ENCODE measurements at regions not wholly inside any gene's neighbourhood (a gene's known extent, or its start where the extent isn't known, plus 50 kb on each side); places are given as distances from the start of the nearest gene placed in this dataset.
A peak's percentile ranks its signal among the peaks of the same experiment; 100 is the strongest.
"Not testable (repeated sequence)": the region's sequence is repeated elsewhere in the genome, so short reads cannot be mapped to it uniquely, and the experiment has no call there.

- peak; percentile 30 for DNase-seq
Measured at GRCh38 chr15:45812200-45812599, 177.4 kb downstream of the SQOR start.

- DNase-seq: not testable (repeated sequence)
Measured at GRCh38 chr15:45817578-45817977, 182.7 kb downstream of the SQOR start.

- peak; percentile 40 for DNase-seq
Measured at GRCh38 chr15:45821390-45821789, 186.6 kb downstream of the SQOR start.

- DNase-seq: not testable (repeated sequence)
Measured at GRCh38 chr15:45822968-45823367, 188.1 kb downstream of the SQOR start.

- DNase-seq: no peak
Measured at GRCh38 chr15:45827275-45827674, 192.4 kb downstream of the SQOR start.

GRCh38 chr15:45827766-45828165 lies 192.9 kb downstream of the SQOR start:
- DNase-seq: no peak

GRCh38 chr15:45829336-45830153 lies 194.7 kb downstream of the SQOR start:
- no peak for DNase-seq

GRCh38 chr15:45831787-45832186 lies 197.0 kb downstream of the SQOR start:
- no peak for DNase-seq

GRCh38 chr15:45834622-45835021 lies 199.8 kb downstream of the SQOR start:
- no peak for DNase-seq

GRCh38 chr15:45842151-45842550 lies 207.3 kb downstream of the SQOR start:
- DNase-seq: no peak

- no peak for DNase-seq
Measured at GRCh38 chr15:45847645-45848044, 212.8 kb downstream of the SQOR start.

GRCh38 chr15:45849136-45849535 lies 214.3 kb downstream of the SQOR start:
- DNase-seq: no peak

- DNase-seq: no peak
Measured at GRCh38 chr15:45854455-45855202, 219.8 kb downstream of the SQOR start.

- DNase-seq: no peak
Measured at GRCh38 chr15:45855210-45855906, 220.5 kb downstream of the SQOR start.

- peak; percentile 1 for DNase-seq
Measured at GRCh38 chr15:45855907-45856579, 221.2 kb downstream of the SQOR start.

GRCh38 chr15:45857291-45857690 lies 222.5 kb downstream of the SQOR start:
- DNase-seq: no peak

- no peak for DNase-seq
Measured at GRCh38 chr15:45858491-45858890, 223.7 kb downstream of the SQOR start.

GRCh38 chr15:45862034-45862433 lies 227.2 kb downstream of the SQOR start:
- no peak for DNase-seq

GRCh38 chr15:45863881-45864580 lies 229.2 kb downstream of the SQOR start:
- DNase-seq: no peak

- peak; percentile 8 for DNase-seq
Measured at GRCh38 chr15:45866616-45867015, 231.8 kb downstream of the SQOR start.

- DNase-seq: no peak
Measured at GRCh38 chr15:45867281-45867680, 232.5 kb downstream of the SQOR start.

- DNase-seq: no peak
Measured at GRCh38 chr15:45868109-45868691, 233.4 kb downstream of the SQOR start.
